ENCODE measurements at regions not wholly inside any gene's neighbourhood (a gene's known extent, or its start where the extent isn't known, plus 50 kb on each side); places are given as distances from the start of the nearest gene placed in this dataset.
"Not testable (repeated sequence)": the region's sequence is repeated elsewhere in the genome, so short reads cannot be mapped to it uniquely, and the experiment has no call there.

GRCh38 chrX:447052-447451 lies 60.3 kb upstream of the PPP2R3B start:
- Mint-ChIP-seq H3K4me1 (peaks cover 0 to 5% of the 10 kb centered on the region in 2 donors), H3K27ac (no peak overlapping the region), H3K27me3 (ENCODE audit: low read depth in 2 of 2) (peaks cover 4 to 14% of the 10 kb centered on the region in 2 donors), H3K9me3 (no peaks in the 10 kb centered on the region), H3K4me3 (no peak overlapping the region), H3K36me3 (no peaks in the 10 kb centered on the region)
- DNase-seq (no peak), ATAC-seq (no peak)
- WGBS (ENCODE audit: insufficient coverage) = 68% methylated on average over 5 of the region's 5 CpGs
- Histone ChIP-seq H3K4me3 (ENCODE audit: low read length) (no peak overlapping the region), H3K4me1 (ENCODE audit: control insufficient read depth, insufficient read depth, low read length) (no peaks in the 10 kb centered on the region), H3K9me3 (ENCODE audit: control insufficient read depth, insufficient read depth, low read length) (no peaks in the 10 kb centered on the region), H3K27me3 (ENCODE audit: control insufficient read depth, insufficient read depth, low read length) (no peaks in the 10 kb centered on the region), H3K36me3 (ENCODE audit: control insufficient read depth, insufficient read depth, low read length) (no peaks in the 10 kb centered on the region), H3K27ac (ENCODE audit: low read length) (no peak overlapping the region)
- no peak for TF ChIP-seq CTCF (IDR thresholded peaks at IDR 0.05)
- intact Hi-C loops (cut with micrococcal nuclease) = no loop called here

- H3K4me3 ChIP-seq (ENCODE audit: low read length); intact Hi-C loops (cut with micrococcal nuclease); H3K27me3 Mint-ChIP-seq (ENCODE audit: low read depth in 2 of 2); H3K9me3 ChIP-seq (ENCODE audit: control insufficient read depth, insufficient read depth, low read length); H3K36me3 ChIP-seq (ENCODE audit: control insufficient read depth, insufficient read depth, low read length); H3K27ac ChIP-seq (ENCODE audit: low read length); H3K27me3 ChIP-seq (ENCODE audit: control insufficient read depth, insufficient read depth, low read length); H3K4me1 Mint-ChIP-seq; DNase-seq; H3K4me3 Mint-ChIP-seq; ATAC-seq; H3K27ac Mint-ChIP-seq; H3K4me1 ChIP-seq (ENCODE audit: control insufficient read depth, insufficient read depth, low read length); H3K36me3 Mint-ChIP-seq; H3K9me3 Mint-ChIP-seq: not testable (repeated sequence)
- WGBS (ENCODE audit: insufficient coverage) = 69% methylated on average over 12 of the region's 12 CpGs
Observed at GRCh38 chrX:451750-452149, 65.0 kb upstream of the PPP2R3B start.

GRCh38 chrX:452598-452997 lies 65.9 kb upstream of the PPP2R3B start:
- H3K27me3 Mint-ChIP-seq (ENCODE audit: low read depth in 2 of 2) = no peaks in the 10 kb centered on the region
- no peaks in the 10 kb centered on the region for H3K27me3 ChIP-seq (ENCODE audit: control insufficient read depth, insufficient read depth, low read length)

GRCh38 chrX:454514-454913 lies 67.8 kb upstream of the PPP2R3B start:
- H3K4me1 ChIP-seq (ENCODE audit: control insufficient read depth, insufficient read depth, low read length); H3K27me3 Mint-ChIP-seq (ENCODE audit: low read depth in 2 of 2); intact Hi-C loops (cut with micrococcal nuclease); DNase-seq; H3K27ac Mint-ChIP-seq; H3K36me3 ChIP-seq (ENCODE audit: control insufficient read depth, insufficient read depth, low read length); H3K4me1 Mint-ChIP-seq; ATAC-seq; H3K27me3 ChIP-seq (ENCODE audit: control insufficient read depth, insufficient read depth, low read length); H3K27ac ChIP-seq (ENCODE audit: low read length); H3K9me3 ChIP-seq (ENCODE audit: control insufficient read depth, insufficient read depth, low read length); H3K9me3 Mint-ChIP-seq; H3K4me3 ChIP-seq (ENCODE audit: low read length); H3K4me3 Mint-ChIP-seq; H3K36me3 Mint-ChIP-seq: not testable (repeated sequence)
- WGBS (ENCODE audit: insufficient coverage) = 96% methylated on average over 7 of the region's 7 CpGs

More at GRCh38 chrX:452598-452997, 65.9 kb upstream of the PPP2R3B start:
- H3K9me3 Mint-ChIP-seq = peaks cover 0 to 7% of the 10 kb centered on the region in 2 donors
- intact Hi-C loops (cut with micrococcal nuclease) = no loop called here
- Histone ChIP-seq H3K4me3 (ENCODE audit: low read length) (no peak overlapping the region), H3K36me3 (ENCODE audit: control insufficient read depth, insufficient read depth, low read length) (no peaks in the 10 kb centered on the region), H3K4me1 (ENCODE audit: control insufficient read depth, insufficient read depth, low read length) (no peaks in the 10 kb centered on the region), H3K27ac (ENCODE audit: low read length) (no peak overlapping the region), H3K9me3 (ENCODE audit: control insufficient read depth, insufficient read depth, low read length) (peaks cover 5% of the 10 kb centered on the region)
- no peaks in the 10 kb centered on the region for H3K36me3 Mint-ChIP-seq
- no peak overlapping the region for H3K27ac Mint-ChIP-seq
- DNase-seq = no peak
- TF ChIP-seq CTCF (IDR thresholded peaks at IDR 0.05) = no peak
- H3K4me1 Mint-ChIP-seq = no peaks in the 10 kb centered on the region
- no peak overlapping the region for H3K4me3 Mint-ChIP-seq
- no peak for ATAC-seq

- Mint-ChIP-seq H3K9me3 (peaks cover 0 to 7% of the 10 kb centered on the region in 2 donors), H3K27me3 (ENCODE audit: low read depth in 2 of 2) (no peaks in the 10 kb centered on the region), H3K4me1 (no peaks in the 10 kb centered on the region), H3K36me3 (no peaks in the 10 kb centered on the region), H3K27ac (no peak overlapping the region), H3K4me3 (no peak overlapping the region)
- no peaks in the 10 kb centered on the region for H3K36me3 ChIP-seq (ENCODE audit: control insufficient read depth, insufficient read depth, low read length)
- intact Hi-C loops (cut with micrococcal nuclease) = no loop called here
- no peak overlapping the region for H3K4me3 ChIP-seq (ENCODE audit: low read length)
- no peak for TF ChIP-seq CTCF (IDR thresholded peaks at IDR 0.05)
- peaks cover 5% of the 10 kb centered on the region for H3K9me3 ChIP-seq (ENCODE audit: control insufficient read depth, insufficient read depth, low read length)
- no peaks in the 10 kb centered on the region for H3K27me3 ChIP-seq (ENCODE audit: control insufficient read depth, insufficient read depth, low read length)
- H3K27ac ChIP-seq (ENCODE audit: low read length) = no peak overlapping the region
- ATAC-seq (no peak), DNase-seq (no peak)
- H3K4me1 ChIP-seq (ENCODE audit: control insufficient read depth, insufficient read depth, low read length) = no peaks in the 10 kb centered on the region
- WGBS (ENCODE audit: insufficient coverage) = 37% methylated on average over 6 of the region's 8 CpGs
Observed at GRCh38 chrX:455199-455598, 68.5 kb upstream of the PPP2R3B start.
